HG03066 (cell line): ENCODE measurements at regions not wholly inside any gene's neighbourhood (a gene's known extent, or its start where the extent isn't known, plus 50 kb on each side); places are given as distances from the start of the nearest gene placed in this dataset.

Experiments used
- ATAC-seq: cut with Tn5 transposase; IDR thresholded peaks from one replicate; pipeline ENCODE4 v1.9.1; 2021; ENCODE audit warnings: low read depth; ENCODE audit not compliant: unreplicated experiment

DNA sequence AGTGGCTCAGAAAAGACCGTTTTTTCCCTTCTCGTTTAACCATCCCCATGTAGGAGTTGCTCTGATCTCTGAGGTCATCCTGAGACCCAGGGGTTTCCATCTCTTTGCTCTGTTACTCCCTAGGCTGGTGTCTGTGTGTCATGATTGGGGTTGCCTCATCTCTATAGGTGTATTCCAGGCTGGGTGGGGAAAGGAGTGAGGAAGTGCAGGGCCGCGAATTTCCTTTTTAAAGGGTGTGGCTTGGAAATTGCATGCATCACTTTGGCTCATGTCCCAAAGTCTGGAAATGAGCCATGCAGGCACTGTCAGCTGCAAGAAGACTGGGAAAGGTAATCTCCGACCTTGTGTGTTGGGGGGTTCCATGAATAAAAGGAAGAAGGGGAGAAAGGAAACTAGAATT lies 201.9 kb downstream of the AACS start:
- no peak for ATAC-seq

- no peak for ATAC-seq
These were observed 204.0 kb downstream of the AACS start for GRCh38 chr12:125269276-125269675.

GRCh38 chr12:125271892-125272291 lies 206.7 kb downstream of the AACS start:
- ATAC-seq = no peak

DNA sequence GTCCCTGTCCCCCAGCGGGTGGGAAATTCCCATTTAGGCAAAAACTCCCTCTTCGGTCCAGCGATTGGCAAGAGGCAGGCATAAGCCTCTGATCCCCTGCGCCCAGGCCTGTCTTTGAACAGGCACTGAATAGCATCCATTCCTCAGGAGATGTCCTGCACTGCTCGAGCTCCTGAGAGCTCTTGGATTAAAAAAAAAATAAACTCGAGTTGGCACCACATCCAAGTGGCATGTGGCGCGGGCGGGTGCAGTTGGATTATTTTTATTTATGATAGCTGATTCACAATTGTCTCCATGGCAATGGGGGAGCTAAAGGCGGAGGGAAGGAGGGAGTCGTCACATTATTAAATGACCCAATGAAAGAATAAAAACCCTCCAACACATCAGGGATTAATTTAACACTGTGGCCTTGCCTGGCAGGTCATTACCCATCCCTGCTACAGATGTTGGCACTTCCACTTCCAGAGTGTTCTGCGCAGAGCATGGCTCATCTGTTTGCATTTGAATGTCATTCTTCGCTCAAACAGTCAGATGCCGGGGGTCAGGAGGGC lies 207.2 kb downstream of the AACS start:
- no peak for ATAC-seq

GRCh38 chr12:125276567-125276966 lies 211.3 kb downstream of the AACS start:
- ATAC-seq = no peak

GRCh38 chr12:125280482-125281377 lies 215.5 kb downstream of the AACS start:
- no peak for ATAC-seq

DNA sequence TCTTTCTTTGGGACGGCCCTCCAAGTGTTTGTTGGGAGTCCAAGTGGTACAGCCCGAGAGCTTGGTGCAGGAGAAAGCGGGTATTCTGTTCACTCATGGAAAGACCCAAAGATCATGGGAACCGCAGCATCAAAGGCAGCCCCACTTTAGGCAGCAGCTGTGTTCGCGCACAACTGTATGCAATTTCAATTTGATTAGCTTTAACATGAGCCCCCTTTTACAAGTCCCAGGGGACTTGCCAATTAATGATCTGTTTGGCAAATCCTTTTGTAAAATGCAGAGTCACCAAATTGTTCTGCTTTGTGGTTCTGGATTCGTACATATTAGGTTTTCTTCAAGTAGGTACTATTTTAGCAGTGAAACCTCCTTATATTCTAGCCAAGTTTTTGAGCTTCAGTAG lies 217.7 kb downstream of the AACS start:
- ATAC-seq = no peak

- no peak for ATAC-seq
These were observed 218.3 kb downstream of the AACS start for GRCh38 chr12:125283521-125283920.

DNA sequence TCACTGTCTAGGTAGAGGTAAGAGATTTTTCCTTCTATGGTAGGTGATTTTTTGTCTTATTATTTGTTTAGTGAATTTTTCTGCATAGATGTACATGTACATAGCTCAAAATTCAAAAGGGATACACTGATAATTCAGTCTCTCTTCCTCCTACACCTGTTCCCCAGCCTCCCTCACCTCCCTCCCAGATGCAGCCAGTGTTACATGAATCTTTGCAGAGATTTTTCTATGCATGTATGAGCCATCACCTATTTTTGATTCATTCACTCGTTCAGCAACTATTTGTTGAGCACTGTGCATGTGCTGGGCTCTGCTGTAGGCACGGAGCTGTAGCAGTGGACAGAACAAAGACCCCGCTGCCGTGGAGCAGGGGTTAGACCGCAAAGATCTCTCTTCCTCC lies 218.9 kb downstream of the AACS start:
- no peak for ATAC-seq

DNA sequence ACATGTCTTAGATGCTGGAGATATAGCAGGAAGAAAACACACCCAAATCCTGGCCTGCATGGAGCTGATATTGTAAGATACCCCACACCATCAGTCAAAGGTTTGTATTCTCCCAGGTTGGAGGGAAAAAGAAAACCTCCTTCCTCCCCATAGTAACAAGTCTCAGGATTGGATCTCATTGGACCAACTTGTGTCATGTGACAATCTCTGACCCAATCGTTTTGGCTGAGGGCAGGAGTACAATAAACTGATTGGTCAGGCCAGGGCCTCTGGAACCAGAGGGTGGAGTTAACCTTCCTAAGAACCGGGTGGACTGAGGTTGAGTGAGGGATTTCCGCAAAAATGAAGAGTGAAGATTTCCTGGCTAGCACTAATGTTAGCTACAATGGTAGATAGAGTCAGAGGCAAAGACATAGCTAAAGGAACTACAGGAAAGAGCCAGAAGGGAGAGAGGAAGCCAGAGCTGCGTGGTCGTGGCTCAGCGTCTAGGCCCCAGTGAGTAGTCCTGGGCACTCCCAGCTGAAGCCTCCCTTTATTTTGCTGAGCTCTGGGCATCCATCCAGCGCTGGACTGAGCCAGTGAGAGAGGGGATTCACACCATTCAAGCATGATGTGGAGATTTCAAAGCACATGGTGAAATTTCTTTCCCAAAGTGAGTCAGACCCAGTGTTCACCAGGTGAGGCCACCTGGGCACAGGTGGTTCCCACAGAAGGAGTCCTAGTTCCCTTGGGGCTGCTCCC lies 219.9 kb downstream of the AACS start:
- ATAC-seq = no peak

DNA sequence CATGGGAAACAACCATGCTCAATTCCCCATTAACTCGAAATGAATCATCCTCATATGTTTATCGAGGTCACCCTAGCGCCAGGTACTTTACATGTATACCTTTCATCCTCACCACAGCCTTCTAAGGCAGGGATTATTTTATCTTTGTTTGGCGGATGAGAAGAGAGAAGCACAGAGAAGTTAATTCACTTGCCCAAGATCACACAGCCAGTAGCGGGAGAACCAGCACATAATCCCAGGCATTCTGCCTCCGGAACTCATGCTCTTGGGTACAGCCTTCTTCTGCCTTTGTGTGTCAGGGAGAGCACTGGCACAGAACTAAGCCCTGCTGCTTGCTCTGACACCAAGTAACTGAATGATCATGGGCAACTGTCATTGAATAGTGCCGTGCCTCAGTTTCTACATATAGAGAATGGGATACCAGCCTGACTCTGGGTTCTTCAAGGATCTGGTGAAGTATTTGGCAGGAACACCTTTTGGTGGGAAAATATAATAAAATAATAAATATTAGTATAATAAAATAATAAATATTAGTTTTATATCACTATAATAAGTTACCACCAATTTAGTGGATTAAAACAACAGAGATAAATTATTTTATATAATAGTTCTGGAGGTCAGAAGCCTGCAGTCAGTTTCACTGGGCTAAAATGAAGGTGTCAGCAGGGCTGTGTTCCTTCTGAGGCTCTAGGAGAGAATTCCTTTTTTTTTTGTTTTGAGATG lies 220.9 kb downstream of the AACS start:
- no peak for ATAC-seq

DNA sequence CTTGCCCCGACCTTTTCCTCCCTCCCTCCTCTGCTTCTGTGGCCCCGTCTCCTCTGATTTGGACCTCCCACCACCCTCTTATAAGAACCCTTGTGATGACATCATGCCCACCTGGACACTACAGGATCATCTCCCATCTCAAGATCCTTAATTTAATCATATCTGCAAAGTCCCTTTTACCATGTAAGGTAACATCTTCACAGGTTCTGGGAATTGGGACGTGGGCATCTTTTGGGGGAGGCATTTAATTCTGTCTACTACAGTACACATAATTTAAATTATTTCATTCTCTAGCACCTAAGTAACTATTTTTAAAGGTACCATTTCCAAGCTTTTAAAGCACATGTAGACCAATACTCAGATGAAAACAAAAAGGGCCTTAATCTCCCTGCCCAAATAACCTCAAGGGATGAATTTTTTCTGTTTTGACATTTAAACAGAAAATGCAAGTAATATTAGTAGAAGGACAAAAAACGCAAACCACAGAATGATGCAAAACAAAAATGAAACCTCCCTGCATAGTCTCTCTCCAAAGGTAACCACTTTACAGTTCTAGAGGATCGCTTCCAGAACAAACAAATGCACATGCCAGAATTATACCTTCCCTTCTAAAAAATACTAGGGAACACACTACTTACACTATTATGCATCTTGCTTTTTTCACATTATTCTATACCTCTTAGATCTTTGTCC lies 222.1 kb downstream of the AACS start:
- ATAC-seq = no peak

GRCh38 chr12:125288931-125289928 lies 224.0 kb downstream of the AACS start:
- no peak for ATAC-seq

- no peak for ATAC-seq
These were observed 224.7 kb downstream of the AACS start for GRCh38 chr12:125289970-125290369.

- ATAC-seq = no peak
These were observed 227.5 kb downstream of the AACS start for GRCh38 chr12:125292700-125293099.

DNA sequence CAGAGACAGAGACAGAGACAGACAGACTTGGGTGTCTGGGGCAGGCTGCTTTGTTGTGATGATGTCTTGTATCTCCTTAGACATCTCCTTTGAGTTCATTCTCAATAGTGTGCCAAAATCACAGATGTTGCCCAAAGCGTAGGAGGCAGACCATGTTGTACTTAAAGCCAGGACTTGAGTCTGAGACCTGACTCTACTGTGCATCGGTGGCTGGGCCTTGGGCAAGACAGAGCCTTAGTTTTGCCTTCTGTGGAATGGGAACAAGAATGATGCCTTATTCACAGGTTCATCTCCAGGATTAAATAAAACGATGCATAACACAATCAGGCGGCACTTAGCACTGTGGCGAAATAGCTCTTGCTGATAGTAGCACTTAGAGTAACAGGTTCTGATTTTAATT lies 230.3 kb downstream of the AACS start:
- no peak for ATAC-seq

DNA sequence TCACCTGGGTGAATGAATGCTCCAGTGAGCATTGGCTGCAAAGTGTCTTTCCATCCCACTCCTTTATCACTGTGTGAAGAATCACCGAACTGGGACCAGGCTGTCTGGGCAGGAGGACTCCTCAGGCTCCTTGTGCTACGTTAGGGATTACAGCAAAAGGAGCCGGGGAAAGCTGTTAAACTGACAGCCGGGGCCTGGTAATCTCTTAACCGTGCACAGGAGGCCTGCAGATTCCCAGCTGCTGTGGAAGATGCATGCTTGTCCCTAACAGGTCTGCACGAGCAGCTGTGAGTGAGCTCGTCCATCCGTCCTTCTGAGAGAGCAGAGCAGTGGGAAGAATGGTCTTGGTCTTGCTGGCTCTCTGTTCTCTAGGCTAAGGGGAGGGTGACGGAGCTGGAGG lies 231.5 kb downstream of the AACS start:
- ATAC-seq = no peak

GRCh38 chr12:125299840-125300239 lies 234.6 kb downstream of the AACS start:
- ATAC-seq = no peak

DNA sequence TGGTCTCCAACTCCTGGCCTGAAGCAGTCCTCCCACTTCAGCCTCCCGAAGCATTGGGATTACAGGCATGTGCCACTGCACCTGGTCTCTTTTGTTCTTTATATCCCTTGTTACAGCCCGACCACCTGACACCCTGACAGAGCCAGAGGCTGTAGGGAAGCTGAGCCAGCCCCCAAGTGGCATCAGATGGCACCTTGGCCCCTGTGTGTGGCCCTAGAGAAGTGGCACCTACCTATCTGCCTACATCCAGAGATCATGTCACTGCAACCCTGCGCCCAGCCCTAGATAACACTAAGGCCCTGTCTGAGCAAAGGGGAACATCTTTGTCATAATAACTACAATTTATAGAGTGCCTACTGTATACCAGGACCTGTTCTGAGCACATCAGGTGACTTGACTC lies 235.0 kb downstream of the AACS start:
- ATAC-seq = no peak
